NAMALWA (cell line): ENCODE measurements at regions not wholly inside any gene's neighbourhood (a gene's known extent, or its start where the extent isn't known, plus 50 kb on each side); places are given as distances from the start of the nearest gene placed in this dataset.
"Not testable (repeated sequence)": the region's sequence is repeated elsewhere in the genome, so short reads cannot be mapped to it uniquely, and the experiment has no call there.

Experiments used
- DNase-seq: peaks from one replicate; pipeline ENCODE4 v3.0.0-alpha.2; 2015; ENCODE audit warnings: low spot score

DNA sequence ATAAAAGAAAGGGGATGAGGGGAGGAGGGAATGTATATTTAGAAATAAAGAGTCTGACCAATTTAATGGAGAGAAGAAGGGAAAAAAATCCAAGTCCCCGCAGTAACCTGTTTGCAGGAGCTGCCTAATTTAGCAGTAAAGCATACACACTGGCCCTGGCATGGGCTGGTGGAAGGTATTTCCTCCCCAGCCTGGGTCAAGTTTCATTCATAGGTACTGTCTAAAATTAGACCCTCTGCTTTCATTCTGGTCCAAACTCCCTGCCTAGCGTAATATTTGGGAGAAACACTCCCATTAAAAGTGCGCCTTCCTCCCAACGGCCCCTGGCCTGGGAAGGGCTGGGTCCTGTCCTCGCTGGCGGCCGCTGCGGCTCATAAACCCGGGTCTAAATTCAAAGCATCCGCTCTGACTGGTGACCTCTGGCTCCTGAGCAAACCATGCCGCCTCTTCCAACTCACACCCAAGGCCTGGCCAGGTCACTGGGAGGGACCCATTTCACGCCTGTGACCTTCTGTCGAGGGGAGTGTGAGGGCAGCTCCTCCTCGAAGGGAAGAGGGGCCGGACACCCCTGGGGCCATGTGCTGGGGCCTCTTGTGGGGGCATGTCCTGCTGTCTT, 123.2 kb downstream of the FGF18 start:
- no peak for DNase-seq

DNA sequence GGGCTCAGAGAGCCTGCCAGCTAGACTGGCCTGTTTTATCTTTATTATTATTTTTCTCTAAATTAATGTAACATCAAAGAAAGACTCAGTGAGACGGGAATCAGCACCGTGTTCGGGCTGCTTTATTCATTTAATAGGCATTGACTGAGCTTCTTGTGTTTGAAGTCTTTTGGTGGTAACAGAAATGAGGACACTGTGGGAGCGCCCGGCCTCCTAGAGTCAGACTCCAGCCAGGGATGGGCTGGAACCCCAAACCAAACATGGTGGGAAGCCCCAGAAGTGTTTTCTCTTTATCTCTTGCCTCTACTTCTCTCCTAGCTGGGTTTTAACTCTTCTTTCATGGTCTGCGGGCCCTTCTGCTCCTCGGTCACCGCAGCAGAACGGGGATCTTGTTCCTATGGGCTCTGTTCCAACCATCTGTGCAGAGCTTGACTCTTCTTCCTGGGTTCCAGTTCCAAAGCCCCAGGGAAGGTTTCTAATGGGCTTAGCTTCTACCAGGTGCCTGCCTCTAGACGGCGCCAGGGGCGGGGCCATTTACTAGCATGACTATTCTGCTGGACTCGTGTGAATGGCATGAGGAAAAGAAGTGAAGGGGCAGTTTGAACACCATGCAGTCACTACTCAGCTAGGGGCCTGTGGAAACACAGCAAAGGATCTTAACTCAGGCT, 123.8 kb downstream of the FGF18 start:
- no peak for DNase-seq

DNA sequence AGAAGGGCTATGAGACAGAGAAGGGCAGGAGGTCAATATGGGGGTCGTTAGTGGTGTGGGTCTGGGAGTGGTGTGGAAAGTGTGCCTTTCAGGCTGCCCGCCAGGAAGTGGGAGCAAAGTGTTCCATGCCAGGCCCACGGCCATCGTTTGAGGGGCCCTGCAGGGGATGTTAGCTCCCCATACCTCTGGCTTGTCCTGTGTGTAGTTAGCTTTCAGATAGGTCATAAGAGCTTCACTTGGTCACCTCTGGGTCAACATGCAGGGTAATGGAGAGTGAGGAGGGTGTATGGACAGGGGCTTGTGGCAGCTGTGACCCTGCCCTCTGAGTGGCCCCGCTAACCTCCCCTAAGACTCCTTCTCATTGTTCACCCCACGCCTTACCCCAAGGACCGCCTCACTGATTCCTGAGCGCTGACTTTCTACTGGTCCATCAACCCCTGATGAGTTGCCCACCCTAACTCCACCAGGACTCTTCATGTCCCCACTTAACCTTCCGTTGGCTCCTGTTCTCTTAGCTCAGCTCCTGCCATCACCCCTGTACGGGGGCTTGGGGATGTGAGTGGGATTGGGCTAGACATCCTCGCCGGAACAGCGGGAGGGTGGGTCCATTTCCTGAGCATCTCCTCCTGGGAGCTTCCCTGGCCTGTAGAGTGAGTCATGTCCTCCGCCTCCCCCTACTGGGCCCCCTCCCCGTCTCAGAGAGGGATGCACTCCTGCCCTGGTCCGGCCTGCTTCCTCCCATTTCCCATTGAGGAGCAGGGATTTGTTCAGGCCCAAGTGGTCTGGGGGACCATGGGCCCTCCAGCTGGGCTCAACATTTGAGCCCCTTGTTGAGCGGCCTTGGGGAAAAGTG, 125.7 kb downstream of the FGF18 start:
- DNase-seq: no peak

- DNase-seq: no peak
Observed at GRCh38 chr5:171549274-171549673, 129.8 kb downstream of the FGF18 start.

- not testable (repeated sequence) for DNase-seq
Observed at GRCh38 chr5:171553817-171554216, 134.4 kb downstream of the FGF18 start.

- no peak for DNase-seq
Observed at GRCh38 chr5:171555160-171555559, 135.7 kb downstream of the FGF18 start.

GRCh38 chr5:171562822-171563221, 143.4 kb downstream of the FGF18 start:
- peak; percentile 8 for DNase-seq

GRCh38 chr5:171568389-171568788, 148.9 kb downstream of the FGF18 start:
- DNase-seq: no peak

DNA sequence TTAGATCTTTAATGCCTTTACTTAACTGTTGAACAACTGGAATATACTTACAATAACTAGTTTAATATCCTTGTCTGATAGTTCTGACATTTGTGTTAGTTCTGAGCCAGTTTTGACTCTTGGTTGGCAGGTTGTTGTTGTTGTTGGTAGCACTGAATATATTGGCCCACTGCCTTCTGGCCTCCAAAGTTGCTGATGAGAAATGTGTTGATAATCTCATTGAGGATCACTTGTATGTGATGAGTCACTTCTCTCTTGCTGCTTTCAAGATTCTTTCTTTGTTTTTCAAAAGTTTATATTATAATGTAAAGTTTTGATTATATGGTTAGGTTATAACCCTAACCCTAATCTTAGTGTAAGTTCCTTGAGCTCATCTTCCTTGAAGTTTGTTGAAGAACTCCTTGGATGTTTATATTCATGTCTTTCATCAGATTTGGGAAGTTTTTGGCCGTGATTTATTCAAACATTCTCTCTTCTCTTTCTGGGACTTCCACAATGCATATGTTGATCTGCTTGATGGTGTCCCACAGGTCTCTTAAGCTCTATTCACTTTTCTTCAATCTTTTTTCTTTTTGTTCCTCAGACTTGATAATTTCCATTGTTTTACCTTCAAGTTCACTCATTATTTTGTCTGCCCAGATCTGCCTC, 149.7 kb downstream of the FGF18 start:
- DNase-seq: no peak

DNA sequence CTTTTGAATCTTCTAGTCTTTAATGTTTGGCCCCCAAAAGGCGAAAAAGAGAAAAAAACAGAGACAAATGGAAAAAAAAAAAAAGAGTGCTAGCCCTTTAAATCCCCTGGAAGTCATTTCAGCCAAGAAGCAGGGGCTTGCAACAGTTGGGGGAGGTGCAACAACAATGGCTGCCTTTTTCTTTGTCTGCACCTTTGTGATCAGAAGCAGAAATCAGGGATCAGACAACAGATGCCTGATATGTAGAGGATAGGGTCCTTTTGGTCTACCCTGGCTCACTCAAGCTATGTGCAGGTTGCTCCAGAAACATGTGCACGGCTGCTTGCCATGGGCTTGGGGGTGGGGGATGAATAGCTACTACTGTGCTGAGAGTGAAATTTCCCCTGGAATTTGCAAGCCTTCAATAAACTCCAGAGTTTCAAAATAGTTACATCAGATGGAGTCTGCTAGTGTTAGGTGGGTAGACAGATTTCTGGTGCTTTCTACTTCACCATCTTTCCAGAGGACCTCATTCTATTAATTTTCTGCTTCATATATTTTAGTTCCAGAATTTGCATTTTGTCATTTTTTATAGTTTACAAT, 150.9 kb downstream of the FGF18 start:
- DNase-seq: no peak

- DNase-seq: no peak
Observed at GRCh38 chr5:171571663-171572062, 152.2 kb downstream of the FGF18 start.

GRCh38 chr5:171573021-171573420, 153.6 kb downstream of the FGF18 start:
- DNase-seq: no peak

DNA sequence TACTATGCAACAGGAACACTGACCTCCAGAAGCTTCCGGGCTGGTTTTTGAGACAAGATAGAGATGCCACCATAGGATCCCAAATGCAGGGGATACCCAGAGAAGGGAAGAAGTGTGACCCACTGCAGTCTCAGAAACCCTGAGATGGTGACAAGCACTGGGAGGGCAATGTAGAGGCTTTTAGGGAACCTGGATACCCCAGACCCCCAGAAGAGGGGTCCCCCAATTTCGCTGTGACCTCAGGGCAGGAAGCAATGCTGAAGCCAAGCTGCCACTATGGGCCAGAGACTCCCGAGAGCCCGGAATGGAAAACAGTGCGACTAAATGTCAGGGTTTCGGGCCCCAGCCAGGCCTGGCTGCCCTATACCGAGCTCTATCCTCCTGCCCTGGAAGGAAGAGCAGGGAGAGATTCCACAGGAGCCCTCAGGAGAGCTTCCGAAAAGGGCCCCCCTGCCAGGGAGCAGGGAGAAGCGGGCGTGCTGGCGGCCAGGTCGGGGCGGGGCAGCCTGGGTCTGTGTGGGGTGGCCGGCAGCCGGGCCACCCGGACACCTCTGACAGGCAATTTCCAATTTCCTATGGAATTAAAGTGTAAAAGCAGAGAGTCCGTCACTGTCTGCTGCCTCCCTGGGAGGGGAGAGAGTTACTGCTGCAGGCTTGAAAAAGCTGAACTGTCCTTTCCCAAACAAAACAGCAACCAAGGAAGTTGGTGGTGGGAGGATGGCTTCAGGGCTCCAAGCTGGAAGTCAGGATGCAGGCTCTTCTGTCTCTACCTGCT, 154.2 kb downstream of the FGF18 start:
- no peak for DNase-seq

- DNase-seq: no peak
Observed at GRCh38 chr5:171574376-171574775, 154.9 kb downstream of the FGF18 start.

DNA sequence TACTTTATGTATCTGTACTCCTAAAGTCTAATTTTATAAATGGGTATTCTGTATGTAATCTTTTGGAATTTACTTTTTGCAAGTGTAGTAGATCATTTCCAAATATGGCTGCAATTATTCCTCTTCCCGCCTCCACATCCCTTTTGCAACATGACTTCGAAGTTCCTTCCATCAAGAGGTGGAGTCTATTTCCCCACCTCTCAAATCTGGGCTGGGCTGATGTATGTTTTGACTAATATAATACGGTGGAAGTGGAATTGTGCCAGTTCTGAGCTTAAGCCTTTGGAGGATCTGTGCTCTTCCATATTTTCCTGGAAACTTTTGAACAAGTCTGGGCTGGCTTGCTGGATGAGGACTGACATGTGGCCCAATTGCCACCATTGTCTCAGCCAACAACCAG, 155.9 kb downstream of the FGF18 start:
- DNase-seq: no peak

GRCh38 chr5:171575808-171576207, 156.4 kb downstream of the FGF18 start:
- DNase-seq: no peak

DNA sequence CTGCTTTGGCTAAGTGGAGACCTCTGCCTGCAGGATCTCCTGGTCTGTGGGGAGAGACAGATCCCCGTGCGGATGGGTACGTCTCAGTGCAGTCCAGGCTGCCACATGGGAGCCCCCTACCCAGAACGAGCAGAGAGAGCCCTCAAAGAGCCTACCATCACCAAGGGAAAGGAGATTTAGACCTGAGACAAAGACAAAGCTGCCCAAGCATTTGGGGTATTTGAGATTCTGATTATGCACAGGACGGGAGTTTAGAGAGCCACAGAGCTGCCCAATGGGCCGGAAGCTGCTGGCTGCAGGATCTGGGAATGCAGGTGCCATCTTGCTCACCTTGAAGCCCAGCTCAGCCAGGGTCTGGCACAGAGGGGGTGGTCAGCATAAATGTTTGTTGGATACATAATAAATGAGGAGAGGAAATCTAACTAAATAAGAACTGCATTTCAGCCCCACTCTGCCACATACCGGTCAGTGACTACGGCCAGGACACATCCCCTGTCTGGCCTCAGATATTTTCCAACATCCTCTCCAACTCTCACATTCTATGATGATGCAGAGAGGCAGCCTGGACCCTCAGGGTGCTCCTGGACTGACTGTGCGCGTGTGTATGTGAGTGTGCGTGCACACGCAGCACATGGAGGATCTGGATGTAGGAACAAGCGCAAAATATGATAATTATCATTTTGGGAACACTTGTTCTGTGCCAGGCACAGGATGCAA, 157.8 kb downstream of the FGF18 start:
- no peak for DNase-seq

DNA sequence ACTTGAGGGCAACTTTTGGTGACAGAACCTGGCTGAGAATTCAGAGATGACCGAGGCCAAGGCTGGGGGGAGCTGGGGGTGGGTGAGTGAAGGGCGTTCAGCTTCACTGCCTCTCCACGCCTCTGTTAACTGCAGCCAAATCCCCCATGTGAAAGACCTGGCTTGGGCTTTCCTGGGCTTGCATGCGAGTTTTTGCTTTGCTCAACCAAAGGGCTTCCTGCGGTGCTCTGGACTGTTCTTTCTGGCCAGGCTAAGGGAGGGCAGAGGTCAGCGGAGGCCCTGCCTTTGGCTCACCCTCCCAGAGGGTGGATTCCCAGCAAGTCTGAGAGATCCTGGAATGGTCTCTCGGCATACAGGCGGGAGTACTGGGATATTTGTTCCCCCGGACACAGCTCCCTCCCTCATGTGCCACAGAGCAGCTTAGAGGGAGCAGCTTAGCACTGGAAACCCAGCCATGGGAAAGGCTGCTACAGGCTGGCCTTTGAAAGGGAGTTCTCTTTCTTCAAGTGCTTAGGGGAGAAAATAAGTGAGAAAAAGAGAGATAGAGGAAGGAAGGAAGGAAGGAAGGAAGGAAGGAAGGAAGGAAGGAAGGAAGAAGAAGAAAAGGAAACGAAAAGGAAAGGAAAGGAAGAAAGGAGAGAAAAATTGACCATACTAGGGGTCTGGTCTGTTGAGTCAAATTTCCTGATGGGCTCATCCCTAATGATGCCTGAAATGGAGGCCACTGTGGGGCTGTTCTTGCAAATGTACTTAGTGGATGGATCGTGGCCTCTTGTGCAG, 158.8 kb downstream of the FGF18 start:
- DNase-seq: no peak

- no peak for DNase-seq
Observed at GRCh38 chr5:171578829-171579491, 159.5 kb downstream of the FGF18 start.
